ENCODE measurements at regions not wholly inside any gene's neighbourhood (a gene's known extent, or its start where the extent isn't known, plus 50 kb on each side); places are given as distances from the start of the nearest gene placed in this dataset.

DNA sequence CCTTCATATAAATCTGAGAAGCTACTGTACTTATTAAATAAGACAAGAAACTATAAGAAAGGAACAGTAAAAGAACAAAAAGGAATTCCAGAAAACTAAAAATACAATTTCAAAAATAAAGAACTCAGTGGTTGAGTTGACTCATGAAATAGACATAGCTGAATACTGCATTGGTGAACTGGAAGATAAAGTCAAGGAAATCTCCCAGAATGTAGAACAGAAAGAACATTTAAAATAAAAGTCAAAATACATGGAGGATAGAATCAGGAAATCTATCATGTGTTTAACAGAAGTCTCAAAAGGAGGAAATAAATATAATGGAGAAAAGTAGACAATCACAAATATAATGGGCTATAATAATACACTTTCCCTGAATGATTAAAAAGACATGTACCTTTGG lies 136.4 kb upstream of the PMFBP1 start:
- TF ChIP-seq, protein P1, sequence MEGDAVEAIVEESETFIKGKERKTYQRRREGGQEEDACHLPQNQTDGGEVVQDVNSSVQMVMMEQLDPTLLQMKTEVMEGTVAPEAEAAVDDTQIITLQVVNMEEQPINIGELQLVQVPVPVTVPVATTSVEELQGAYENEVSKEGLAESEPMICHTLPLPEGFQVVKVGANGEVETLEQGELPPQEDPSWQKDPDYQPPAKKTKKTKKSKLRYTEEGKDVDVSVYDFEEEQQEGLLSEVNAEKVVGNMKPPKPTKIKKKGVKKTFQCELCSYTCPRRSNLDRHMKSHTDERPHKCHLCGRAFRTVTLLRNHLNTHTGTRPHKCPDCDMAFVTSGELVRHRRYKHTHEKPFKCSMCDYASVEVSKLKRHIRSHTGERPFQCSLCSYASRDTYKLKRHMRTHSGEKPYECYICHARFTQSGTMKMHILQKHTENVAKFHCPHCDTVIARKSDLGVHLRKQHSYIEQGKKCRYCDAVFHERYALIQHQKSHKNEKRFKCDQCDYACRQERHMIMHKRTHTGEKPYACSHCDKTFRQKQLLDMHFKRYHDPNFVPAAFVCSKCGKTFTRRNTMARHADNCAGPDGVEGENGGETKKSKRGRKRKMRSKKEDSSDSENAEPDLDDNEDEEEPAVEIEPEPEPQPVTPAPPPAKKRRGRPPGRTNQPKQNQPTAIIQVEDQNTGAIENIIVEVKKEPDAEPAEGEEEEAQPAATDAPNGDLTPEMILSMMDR (IDR thresholded peaks at IDR 0.05): no peak
- TF ChIP-seq POLR2AphosphoS5 (IDR thresholded peaks at IDR 0.05) (no peak), EP300 (IDR thresholded peaks at IDR 0.05) (no peak)
